ENCODE measurements at regions not wholly inside any gene's neighbourhood (a gene's known extent, or its start where the extent isn't known, plus 50 kb on each side); places are given as distances from the start of the nearest gene placed in this dataset.

DNA sequence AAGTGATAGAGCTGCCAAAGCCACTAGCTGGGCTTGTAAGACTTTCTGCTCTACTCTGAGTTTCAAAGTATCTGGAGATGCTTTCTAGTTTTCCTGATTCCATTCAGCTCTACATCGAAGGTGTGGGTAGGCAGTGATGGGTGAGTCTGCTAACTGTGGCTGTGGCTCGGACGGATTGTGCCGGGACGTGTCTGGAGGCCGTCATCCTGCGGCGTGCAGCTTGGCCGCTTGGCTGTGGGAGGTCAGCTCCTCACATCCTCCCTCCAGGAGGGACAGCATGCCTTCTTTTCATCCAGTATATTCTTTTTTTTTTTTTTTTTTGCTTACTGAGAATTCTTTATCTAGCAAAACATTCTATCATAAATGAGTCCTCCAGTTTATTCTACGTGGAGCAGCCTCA, 77.9 kb upstream of the AADAT start:
- no peak for TF ChIP-seq CTCF (IDR thresholded peaks at IDR 0.05)
- no peak for TF ChIP-seq POLR2A (IDR thresholded peaks at IDR 0.05)

Measured in right lobe of liver (tissue), 4 donors.